CD14-positive monocyte (primary cell): ENCODE measurements at regions not wholly inside any gene's neighbourhood (a gene's known extent, or its start where the extent isn't known, plus 50 kb on each side); places are given as distances from the start of the nearest gene placed in this dataset.

Experiments
- DNase-seq, 3 donors: peaks; one replicate each; pipeline ENCODE4 v3.0.0-alpha.2; 2011 to 2022
- H2AFZ ChIP-seq: 2 replicates; pipeline ENCODE4 v1.6.0; 2012; ENCODE audit warnings: mild to moderate bottlenecking, low read depth, low read length, inconsistent platforms; ENCODE audit not compliant: insufficient read depth, poor library complexity, severe bottlenecking
- H3K27ac ChIP-seq, 2 donors: 1 replicate in 1 of 2; 2 replicates in 1 of 2; pipeline ENCODE4 v1.5.1; 2012 to 2013; ENCODE audit warnings: low read length in 2 of 2, control low read depth in 1 of 2, inconsistent platforms in 1 of 2, low read depth in 1 of 2, mild to moderate bottlenecking in 1 of 2
- H3K27me3 ChIP-seq, 2 donors: one replicate each; pipeline versions ENCODE4 v1.6.0 to v1.6.1; 2011 to 2013; ENCODE audit warnings: low read length in 2 of 2; ENCODE audit not compliant: control insufficient read depth in 2 of 2, insufficient read depth in 2 of 2
- H3K36me3 ChIP-seq, 2 donors: replicated peaks in 1 of 2; 1 replicate in 1 of 2; 2 replicates in 1 of 2; pipeline versions ENCODE4 v1.5.1 to v1.6.1; 2012 to 2013; ENCODE audit warnings: low read length in 2 of 2, control low read depth in 1 of 2, inconsistent platforms in 1 of 2, mild to moderate bottlenecking in 1 of 2; ENCODE audit not compliant: insufficient read depth in 2 of 2, control insufficient read depth in 1 of 2
- H3K4me1 ChIP-seq, 2 donors: 1 replicate in 1 of 2; 2 replicates in 1 of 2; pipeline versions ENCODE4 v1.5.1 to v1.6.1; 2012 to 2013; ENCODE audit warnings: low read length in 2 of 2, control low read depth in 1 of 2, inconsistent platforms in 1 of 2, mild to moderate bottlenecking in 1 of 2, moderate library complexity in 1 of 2; ENCODE audit not compliant: insufficient read depth in 2 of 2, control insufficient read depth in 1 of 2
- H3K4me2 ChIP-seq: replicated peaks from 2 replicates; pipeline ENCODE3; 2012; ENCODE audit warnings: low read length, moderate library complexity, mild to moderate bottlenecking; ENCODE audit not compliant: poor library complexity, severe bottlenecking; ENCODE audit errors: extremely low read depth
- H3K4me3 ChIP-seq, 3 experiments: fragments of 200-600 bp in 1 of 3; sonication (generic) in 1 of 3; replicated peaks in 1 of 3; 1 replicate in 2 of 3; 2 replicates in 1 of 3; pipeline ENCODE4 v1.5.1; 2011 to 2013; ENCODE audit warnings: low read length in 3 of 3, mild to moderate bottlenecking in 3 of 3, control low read depth in 2 of 3, low read depth in 2 of 3, inconsistent platforms in 1 of 3, moderate library complexity in 1 of 3
- H3K79me2 ChIP-seq: 2 replicates; pipeline ENCODE4 v1.6.0; 2012; ENCODE audit warnings: mild to moderate bottlenecking, control low read depth, inconsistent platforms, low read length, moderate library complexity; ENCODE audit not compliant: insufficient read depth
- H3K9ac ChIP-seq: 2 replicates; pipeline ENCODE4 v1.6.0; 2017; ENCODE audit warnings: low read length, mild to moderate bottlenecking; ENCODE audit not compliant: insufficient read depth, poor library complexity, severe bottlenecking
- H3K9me3 ChIP-seq, 2 donors: replicated peaks in 1 of 2; 1 replicate in 1 of 2; 2 replicates in 1 of 2; pipeline versions ENCODE4 v1.5.1 to v1.6.1; 2012 to 2013; ENCODE audit warnings: low read length in 2 of 2, control low read depth in 1 of 2; ENCODE audit not compliant: control insufficient read depth in 1 of 2, insufficient read depth in 1 of 2
- H4K20me1 ChIP-seq: 2 replicates; pipeline ENCODE4 v1.6.0; 2012; ENCODE audit warnings: mild to moderate bottlenecking, low read length, control low read depth, moderate library complexity; ENCODE audit not compliant: insufficient read depth
- H3K27ac Mint-ChIP-seq, 7 donors: one replicate each; pipeline ENCODE4 v1.8.0; 2020; ENCODE audit warnings: mild to moderate bottlenecking in 7 of 7, mixed read lengths in 7 of 7, moderate library complexity in 6 of 7, inconsistent platforms in 2 of 7
- H3K27me3 Mint-ChIP-seq, 3 donors: one replicate each; pipeline ENCODE4 v1.8.0; 2021 to 2022; ENCODE audit warnings: low read depth in 3 of 3, mild to moderate bottlenecking in 3 of 3, mixed read lengths in 3 of 3, moderate library complexity in 3 of 3, inconsistent platforms in 1 of 3
- H3K36me3 Mint-ChIP-seq, 2 donors: one replicate each; pipeline ENCODE4 v1.8.0; 2020; ENCODE audit warnings: mixed read lengths in 2 of 2, inconsistent platforms in 1 of 2, mild to moderate bottlenecking in 1 of 2
- H3K4me1 Mint-ChIP-seq: one replicate; pipeline ENCODE4 v1.8.0; 2020; ENCODE audit warnings: mild to moderate bottlenecking, mixed read lengths
- H3K4me3 Mint-ChIP-seq, 2 donors: one replicate each; pipeline ENCODE4 v1.8.0; 2020; ENCODE audit warnings: mild to moderate bottlenecking in 2 of 2, mixed read lengths in 2 of 2, moderate library complexity in 1 of 2
- H3K9me3 Mint-ChIP-seq, 7 donors: one replicate each; pipeline ENCODE4 v1.8.0; 2020 to 2022; ENCODE audit warnings: mixed read lengths in 7 of 7, mild to moderate bottlenecking in 6 of 7, moderate library complexity in 6 of 7, inconsistent platforms in 2 of 7
- WGBS: methylation state at CpG from one replicate; pipeline ENCODE4 v1.1.5; 2013; ENCODE audit warnings: missing lambda C conversion rate; ENCODE audit not compliant: insufficient coverage; 5-methylcytosine and 5-hydroxymethylcytosine counted together
- intact Hi-C, 2 donors: fragments of 100-400 bp; cut with micrococcal nuclease; formaldehyde crosslinking; loops; one replicate each; pipeline versions ENCODE4 v1.15.0 to v1.15.1; 2023
- TF ChIP-seq, protein P1 (sequence below): fragments of 200-600 bp; IDR thresholded peaks from one replicate; pipeline ENCODE4 v1.8.0; 2022; ENCODE audit warnings: antibody characterized with exemption, mild to moderate bottlenecking

DNA sequence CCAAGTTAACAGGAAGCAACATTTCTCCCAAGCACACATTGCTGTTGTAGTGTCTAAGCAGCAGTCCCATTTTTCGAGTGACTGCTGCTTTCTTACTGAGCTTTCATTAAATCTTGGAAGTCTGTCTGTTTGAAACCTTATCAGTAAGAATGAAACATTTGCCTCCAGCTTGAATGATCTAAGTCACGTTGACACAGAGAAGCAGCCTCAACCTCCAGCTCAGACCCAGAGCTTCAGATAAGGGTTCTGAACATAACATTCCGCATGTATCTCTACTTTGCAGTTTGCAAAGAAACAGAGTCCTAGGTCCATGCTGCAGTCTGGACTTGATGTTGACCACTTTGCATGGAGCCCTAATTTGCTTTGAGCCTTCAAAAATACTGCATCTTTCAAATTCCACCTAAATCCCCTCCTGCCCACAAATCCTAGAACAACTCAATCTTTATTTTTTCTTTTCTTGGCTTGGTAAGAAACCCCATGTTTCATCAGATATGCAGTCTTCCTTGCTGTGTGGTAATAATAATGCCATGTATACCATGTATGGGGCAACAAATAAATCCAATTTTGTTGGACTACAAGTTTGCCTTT is 698.7 kb upstream of the IGFBP3 start:
- Histone ChIP-seq H3K27me3 (no peaks in the 10 kb centered on the region), H3K4me2 (no peak overlapping the region), H2AFZ (no peak overlapping the region), H3K9me3 (peaks cover 0 to 5% of the 10 kb centered on the region in 2 donors), H3K36me3 (no peaks in the 10 kb centered on the region), H4K20me1 (no peaks in the 10 kb centered on the region), H3K9ac (no peak overlapping the region), H3K79me2 (no peaks in the 10 kb centered on the region), H3K27ac (no peak overlapping the region), H3K4me1 (no peaks in the 10 kb centered on the region), H3K4me3 (no peak overlapping the region)
- TF ChIP-seq, protein P1, sequence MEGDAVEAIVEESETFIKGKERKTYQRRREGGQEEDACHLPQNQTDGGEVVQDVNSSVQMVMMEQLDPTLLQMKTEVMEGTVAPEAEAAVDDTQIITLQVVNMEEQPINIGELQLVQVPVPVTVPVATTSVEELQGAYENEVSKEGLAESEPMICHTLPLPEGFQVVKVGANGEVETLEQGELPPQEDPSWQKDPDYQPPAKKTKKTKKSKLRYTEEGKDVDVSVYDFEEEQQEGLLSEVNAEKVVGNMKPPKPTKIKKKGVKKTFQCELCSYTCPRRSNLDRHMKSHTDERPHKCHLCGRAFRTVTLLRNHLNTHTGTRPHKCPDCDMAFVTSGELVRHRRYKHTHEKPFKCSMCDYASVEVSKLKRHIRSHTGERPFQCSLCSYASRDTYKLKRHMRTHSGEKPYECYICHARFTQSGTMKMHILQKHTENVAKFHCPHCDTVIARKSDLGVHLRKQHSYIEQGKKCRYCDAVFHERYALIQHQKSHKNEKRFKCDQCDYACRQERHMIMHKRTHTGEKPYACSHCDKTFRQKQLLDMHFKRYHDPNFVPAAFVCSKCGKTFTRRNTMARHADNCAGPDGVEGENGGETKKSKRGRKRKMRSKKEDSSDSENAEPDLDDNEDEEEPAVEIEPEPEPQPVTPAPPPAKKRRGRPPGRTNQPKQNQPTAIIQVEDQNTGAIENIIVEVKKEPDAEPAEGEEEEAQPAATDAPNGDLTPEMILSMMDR, result no peak
- H3K36me3 Mint-ChIP-seq, result no peaks in the 10 kb centered on the region
- no peak for DNase-seq
- H3K4me1 Mint-ChIP-seq, result no peaks in the 10 kb centered on the region
- H3K9me3 Mint-ChIP-seq, result peaks cover 0 to 3% (median 2%) of the 10 kb centered on the region in 7 donors
- H3K27me3 Mint-ChIP-seq, result no peaks in the 10 kb centered on the region
- no peak overlapping the region for H3K27ac Mint-ChIP-seq
- WGBS, result 88% methylated on average over 3 of the region's 3 CpGs
- H3K4me3 Mint-ChIP-seq, result no peak overlapping the region
- intact Hi-C loops, result no loop called here

DNA sequence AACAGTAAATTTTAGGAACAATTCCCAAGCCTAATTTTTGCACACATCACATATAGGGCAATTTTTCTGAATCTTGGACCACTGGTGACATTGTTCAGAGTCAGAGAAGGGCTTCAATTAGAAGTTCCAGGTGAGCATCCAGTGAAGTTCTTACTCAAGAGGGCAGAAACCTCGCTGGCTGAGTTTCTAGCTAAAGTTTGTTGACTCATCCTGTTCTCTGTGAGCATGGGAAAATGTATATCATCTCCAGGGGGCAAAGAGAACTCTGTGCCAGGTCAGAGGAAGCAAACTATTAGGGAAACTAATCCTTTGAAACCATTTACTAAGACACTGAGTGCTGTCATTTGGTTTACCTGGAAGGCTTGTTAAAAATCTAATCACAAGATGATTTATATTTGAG is 695.6 kb upstream of the IGFBP3 start:
- Mint-ChIP-seq H3K27me3 (no peaks in the 10 kb centered on the region), H3K9me3 (peaks cover 0 to 5% (median 2%) of the 10 kb centered on the region in 7 donors), H3K27ac (no peak overlapping the region), H3K4me1 (no peaks in the 10 kb centered on the region), H3K4me3 (no peak overlapping the region), H3K36me3 (no peaks in the 10 kb centered on the region)
- Histone ChIP-seq H3K4me2 (no peak overlapping the region), H3K9me3 (peaks cover 0 to 7% of the 10 kb centered on the region in 2 donors), H4K20me1 (no peaks in the 10 kb centered on the region), H3K4me3 (no peak overlapping the region), H3K36me3 (no peaks in the 10 kb centered on the region), H3K9ac (no peak overlapping the region), H3K4me1 (no peaks in the 10 kb centered on the region), H3K27me3 (no peaks in the 10 kb centered on the region), H2AFZ (no peak overlapping the region), H3K27ac (no peak overlapping the region), H3K79me2 (no peaks in the 10 kb centered on the region)
- TF ChIP-seq, protein P1, result no peak
- no peak for DNase-seq
- intact Hi-C loops, result no loop called here
- 80% methylated on average over 1 of the region's 1 CpG for WGBS
